Endothelial cell of hepatic sinusoid (primary cell): ENCODE measurements at regions not wholly inside any gene's neighbourhood (a gene's known extent, or its start where the extent isn't known, plus 50 kb on each side); places are given as distances from the start of the nearest gene placed in this dataset.
"Not testable (repeated sequence)": the region's sequence is repeated elsewhere in the genome, so short reads cannot be mapped to it uniquely, and the experiment has no call there.

Experiments
- in situ Hi-C: cut with HindIII; loops from 2 replicates; pipeline ENCODE4 v1.10.0; 2017; ENCODE audit warnings: low sequenced_read_pairs

DNA sequence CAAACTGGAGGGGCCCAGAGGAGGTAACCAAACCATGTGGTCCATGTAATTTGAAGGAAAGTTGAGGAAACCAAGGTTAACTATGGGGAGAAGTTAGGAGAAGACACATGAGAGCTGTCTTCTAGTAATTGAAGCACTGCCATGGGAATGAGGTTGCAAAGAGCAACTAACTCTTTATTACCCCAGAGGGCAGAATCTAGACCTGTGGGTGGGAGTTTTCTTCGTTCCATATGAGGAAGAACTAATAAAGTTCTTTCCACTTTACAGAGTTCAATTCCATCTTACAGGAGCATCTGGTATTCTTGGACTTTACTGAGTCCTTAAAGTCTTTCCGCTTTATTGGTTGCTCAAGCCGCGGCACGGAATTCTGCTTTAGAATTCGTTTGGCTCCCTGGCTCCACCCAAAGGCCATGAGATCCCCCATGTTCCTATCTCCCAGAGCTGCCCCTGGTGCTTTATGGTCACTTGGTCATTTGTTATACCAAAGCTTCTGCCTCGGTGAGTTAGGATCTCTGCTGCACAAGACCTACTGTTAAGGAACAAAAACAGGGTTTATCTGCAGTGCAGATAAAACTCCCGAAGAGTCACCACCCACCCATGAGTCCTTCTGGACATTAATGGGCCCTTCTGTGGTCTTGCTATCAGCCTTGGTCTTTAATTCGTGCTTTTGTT is 89.5 kb upstream of the UMPS start:
- in situ Hi-C loops, result no loop called here

DNA sequence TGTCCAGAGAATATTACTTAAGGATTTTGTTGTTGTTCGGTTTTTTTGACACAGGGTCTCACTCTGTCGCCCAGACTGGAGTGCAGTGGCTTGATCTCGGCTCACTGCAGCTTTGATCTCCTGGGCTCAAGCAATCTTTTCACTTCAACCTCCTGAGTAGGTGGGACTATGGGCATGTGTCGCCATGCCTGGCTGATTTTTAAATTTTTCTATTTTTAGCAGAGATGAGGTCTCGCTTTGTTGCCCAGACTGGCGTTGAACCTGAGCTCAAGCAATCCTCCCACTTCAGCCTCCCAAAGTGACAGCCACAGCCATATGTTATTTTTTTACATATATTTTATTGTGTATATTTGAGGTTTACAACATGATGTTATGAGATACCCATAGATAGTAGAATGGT is 86.8 kb upstream of the UMPS start:
- in situ Hi-C loops, result no loop called here

DNA sequence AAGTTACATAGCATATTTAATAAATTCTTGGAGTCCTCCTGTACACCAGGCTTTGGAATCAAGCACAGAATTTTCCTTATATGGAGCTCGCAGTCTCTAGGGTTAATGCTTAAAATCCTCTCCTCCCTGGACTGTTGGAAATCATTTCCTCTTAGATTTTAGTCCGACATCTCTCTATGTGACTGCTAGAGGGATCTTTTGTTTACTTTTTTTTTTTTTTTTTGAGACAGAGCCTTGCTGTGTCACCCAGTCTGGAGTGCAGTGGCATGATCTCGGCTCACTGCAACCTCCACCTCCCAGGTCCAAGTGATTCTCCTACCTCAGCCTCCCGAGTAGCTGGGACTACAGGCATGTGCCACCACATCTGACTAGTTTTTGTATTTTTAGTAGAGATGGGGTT is 84.1 kb upstream of the UMPS start:
- in situ Hi-C loops, result not testable (repeated sequence)

DNA sequence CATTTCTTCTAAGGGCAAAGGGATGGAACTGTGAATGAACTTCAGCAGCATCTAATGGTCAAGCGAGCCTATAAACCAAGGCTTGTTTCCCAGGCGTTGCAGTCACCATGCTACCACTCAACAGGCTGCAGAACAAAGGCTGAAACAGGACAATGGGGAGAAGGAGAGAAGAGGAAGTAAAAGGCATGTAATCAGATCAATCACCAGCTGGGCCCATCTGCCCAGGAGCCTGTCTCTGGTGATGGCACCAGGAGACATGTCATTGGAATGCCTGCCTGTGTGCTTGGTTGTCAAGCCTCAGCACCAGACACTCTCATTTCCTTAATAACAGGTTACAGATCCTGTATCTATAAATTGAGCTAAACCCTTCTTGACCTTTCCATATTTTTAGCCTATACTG is 81.7 kb upstream of the UMPS start:
- in situ Hi-C loops, result no loop called here

DNA sequence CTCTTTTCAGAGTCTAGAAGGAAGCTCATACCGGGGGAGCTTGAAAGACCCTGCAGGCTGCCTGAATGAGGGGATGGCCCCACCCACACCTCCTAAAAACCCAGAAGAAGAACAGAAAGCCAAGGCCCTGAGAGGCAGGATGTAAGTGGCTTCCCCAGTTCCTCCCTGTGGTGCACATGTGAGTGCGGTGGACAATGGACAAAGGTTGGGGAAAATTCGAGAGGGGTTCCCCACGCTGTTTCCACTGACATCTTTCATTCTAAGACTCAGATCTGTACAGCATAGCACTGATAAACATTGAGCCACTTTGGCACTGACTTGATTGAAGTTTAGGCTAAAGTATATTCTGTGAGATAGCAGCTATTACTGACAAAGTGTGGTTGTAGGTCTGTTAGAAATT is 79.5 kb upstream of the UMPS start:
- in situ Hi-C loops, result no loop called here

DNA sequence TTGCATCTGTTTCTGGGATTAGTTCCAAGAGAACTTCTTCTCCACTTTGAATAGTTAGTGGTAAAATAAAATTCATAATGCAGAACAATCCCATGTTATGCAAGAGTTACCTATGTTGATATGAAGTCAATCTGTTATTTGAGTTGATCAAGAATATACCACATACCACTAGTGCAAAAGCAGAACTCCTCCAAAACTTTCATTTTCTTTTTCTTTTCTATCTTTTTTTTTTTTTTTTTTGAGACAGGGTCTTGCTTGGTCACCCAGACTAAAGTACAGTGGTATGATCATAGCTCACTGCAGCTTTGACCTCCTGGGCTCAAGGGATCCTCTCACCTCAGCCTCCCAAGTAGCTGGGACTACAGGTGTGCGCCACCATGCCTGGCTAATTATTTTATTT is 78.8 kb upstream of the UMPS start:
- in situ Hi-C loops, result not testable (repeated sequence)

DNA sequence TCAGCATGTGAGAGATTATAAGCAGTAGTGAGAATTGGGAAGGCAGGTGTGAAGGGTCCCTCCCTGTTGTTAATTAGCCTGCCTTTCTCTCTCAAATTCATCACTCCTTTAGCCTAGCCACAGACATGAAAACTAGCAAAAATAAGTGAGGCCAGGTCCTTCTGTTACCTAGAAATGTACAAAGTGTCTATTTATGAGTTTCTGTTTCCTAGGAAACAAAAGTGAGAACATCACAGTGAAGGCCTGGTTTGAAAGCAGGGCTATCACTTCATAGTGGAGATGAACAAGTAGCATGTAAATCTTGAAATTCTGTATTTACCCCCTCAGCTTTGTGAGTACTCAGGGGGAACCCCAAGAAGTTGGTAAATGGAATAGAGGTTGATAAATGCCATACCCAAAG is 78.2 kb upstream of the UMPS start:
- in situ Hi-C loops, result no loop called here

DNA sequence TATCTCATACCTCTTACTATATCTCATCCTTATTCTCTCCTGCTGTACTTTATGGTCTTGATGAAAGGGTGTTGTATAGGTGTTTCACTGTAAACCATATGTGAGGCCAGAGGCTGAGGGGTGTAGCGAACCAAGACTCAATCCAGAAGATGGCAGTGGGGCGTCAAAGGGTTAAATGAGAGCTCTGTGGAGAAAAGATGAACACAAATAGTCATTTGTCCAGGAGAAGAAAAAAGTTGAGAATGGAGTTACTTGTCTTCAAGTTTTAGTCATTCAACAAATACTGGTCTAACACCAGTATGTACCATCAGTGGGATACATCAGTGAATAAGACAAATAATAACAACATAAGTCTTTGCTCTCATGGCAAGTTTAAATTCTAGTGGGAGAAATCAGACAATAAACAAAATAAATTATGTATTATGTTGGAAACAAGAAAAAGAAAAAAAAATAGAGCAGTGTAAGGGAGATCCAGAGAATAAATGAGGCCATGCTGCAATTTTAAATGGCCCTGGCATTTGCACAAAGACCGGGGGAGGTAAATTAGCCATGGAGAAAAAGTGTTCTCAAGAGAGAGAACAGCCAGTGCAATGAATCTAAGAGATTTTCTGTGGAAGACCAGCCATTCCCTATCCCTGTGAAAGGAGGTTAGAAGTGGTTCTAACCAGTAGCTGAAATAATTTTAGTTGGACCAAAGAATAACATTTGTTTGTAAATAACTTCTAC is 77.0 kb upstream of the UMPS start:
- in situ Hi-C loops, result no loop called here

DNA sequence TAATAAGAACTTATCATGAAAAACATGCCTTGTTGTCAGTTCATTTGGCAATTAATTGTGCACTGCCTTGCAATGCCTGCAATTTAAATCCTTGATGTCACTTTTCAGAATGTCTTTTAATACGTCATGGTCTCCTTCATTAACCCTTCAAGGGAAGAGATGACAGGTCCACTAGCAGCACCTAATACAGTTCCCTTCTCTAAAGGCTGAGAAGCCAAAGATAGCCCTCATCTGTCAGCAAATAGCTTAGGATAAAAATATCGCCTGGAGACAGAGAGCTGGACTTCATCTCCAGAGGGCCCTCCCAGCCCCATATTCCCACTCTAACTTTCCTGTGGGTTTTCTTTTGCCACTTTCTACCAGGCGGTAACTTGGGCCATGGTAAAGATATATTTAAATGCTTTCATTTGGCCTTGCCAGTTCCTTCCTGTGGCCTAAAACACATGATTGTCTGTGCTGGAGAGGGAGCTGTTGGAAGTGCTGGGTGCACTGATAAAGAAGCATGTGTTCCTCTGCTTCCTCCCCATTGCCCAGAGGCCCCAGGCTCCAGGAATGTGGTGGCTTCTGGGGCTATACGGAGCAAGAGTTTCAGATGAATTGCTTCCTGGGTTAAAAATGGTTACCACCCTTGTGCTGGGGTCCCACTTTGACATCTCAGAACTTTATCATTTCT is 76.3 kb upstream of the UMPS start:
- in situ Hi-C loops, result no loop called here

DNA sequence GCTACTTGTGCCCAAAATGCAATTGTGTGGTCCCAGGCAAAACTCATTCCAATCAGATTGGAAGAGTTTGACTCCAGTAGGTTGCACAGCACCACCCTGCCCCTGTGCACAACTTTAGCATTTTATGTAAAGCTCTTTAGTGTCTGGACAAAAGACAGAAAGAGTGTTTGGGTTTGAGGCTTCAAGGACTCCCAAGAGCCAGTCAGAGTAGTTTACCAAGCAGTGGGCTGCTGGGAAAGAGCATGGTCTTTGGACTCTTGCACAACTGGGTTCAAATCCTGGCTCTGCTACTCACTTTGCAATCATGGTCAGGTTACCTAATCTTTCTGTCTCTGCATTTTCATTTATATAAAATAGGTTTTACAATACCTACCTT is 75.8 kb upstream of the UMPS start:
- in situ Hi-C loops, result no loop called here

DNA sequence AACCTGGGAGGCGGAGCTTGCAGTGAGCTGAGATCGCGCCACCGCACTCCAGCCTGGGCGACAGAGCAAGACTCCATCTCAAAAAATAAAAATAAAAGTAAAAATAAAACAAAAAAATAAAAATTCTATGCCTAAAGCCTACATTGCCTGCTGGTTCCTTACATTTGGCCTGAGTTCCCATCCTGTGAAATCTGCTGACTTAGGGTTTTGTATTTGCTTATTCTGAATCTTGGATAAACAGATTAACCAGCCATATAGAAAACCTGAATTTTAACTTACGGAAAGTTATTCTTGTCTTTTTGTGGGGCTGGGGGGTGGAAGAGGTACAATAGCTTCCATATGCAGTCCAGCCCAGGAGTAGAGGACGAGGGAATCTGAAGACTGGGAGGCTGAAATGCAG is 73.7 kb upstream of the UMPS start:
- in situ Hi-C loops, result no loop called here

DNA sequence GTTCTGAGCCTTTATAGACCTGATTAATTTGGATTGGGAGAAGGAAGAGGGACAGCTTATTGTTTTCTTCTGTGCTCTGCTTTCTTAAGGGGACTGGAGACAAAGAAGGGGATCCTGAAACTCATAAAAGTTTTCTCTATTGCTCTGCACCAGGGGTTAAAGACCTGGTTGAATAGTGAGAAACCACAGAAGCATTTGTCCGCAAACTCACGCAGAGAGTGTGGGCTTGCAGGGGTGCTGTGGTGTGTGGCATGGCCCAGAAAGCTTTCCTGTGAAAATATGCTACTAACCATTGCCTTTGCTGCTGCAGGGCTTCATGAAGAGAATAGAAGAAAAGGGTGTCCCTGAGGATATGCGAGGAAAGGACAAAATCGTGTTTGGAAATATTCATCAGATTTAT is 73.1 kb upstream of the UMPS start:
- in situ Hi-C loops, result no loop called here

DNA sequence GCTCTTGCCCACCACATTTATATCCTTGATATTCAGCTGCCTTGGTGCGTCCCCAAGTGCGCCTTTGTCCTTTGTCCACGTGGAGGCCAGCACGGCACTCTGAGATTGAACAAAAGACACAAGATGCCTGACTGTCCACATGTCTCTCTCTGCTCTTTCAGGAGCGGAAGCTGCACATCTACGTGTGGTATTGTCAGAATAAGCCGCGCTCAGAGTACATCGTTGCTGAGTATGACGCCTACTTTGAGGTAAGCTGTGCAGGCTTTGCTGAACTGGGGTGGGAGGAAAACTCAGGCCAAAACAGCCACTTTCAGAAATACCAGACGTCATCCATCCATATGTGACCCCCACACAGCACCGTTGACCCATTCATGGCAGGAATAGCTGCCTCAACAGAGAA is 72.0 kb upstream of the UMPS start:
- in situ Hi-C loops, result no loop called here

DNA sequence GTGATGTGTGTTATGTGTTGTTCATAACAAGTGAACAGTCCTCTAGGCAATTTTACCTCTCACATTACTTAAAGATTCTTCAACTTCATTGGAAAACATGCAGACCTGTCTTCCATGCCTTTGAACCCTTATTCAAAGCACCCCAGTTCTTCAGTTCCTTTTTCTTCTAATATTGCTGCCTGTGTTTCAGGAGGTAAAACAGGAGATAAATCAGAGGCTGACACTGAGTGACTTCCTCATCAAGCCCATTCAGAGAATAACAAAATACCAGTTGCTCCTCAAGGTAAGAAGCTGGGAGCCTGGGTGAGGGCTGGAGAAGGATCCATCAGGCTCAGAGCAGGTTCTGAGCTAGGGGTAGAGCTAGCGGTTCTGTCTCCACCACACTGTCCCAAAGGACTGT is 71.1 kb upstream of the UMPS start:
- in situ Hi-C loops, result no loop called here

DNA sequence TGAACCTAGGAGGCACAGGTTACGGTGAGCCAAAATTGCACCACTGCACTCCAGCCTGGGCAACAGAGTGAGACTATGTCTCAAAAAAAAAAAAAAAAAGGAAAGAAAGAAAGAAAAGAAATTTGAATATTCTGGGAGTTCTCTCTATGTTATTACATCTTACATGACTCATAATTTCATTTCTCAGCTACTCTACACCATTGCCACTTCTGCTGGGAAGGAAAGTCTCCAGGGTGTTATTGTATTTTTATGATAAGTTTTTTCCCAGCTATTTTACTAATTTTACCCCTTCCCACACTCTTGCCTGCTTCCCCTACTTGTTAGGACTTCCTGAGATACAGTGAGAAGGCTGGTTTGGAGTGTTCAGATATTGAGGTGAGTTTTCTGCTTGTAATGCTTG is 69.7 kb upstream of the UMPS start:
- in situ Hi-C loops, result no loop called here

DNA sequence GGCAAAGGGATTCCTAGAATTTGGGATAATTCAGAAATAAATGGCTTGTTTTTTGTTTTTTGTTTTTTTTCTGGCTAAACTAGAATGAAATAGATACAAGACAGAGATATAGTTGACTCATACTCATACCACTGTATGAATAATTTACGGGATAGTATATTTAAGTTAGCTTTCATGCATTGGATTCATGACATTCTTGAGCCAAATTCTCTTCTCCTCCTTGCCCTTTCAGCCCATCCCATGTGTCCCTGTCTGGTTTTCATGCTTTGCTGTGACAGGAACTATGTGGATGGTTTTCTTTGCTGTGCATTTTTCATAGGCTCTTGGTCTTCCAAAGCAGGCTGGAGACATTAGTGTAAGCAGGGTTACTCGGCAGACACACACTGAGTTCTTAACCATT is 66.6 kb upstream of the UMPS start:
- in situ Hi-C loops, result no loop called here

DNA sequence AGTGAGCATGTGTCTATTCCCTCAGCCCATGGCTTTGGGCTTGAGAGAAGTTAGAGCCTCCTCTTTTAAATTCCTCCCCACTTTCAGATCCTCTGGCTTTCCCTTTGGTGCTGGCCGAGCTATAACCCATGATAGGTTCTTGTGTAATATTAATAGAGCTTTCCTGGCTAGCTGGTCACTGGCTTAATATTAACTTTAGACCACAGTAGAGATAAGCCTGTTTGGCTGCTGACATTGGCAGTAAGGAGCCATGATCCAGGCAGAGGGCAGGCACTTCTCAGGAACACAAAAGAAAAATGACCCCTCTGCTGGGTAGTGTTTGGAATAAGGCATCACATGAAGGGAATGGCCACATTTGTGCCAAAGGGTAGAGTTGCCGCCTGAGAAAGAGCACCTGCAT is 65.4 kb upstream of the UMPS start:
- in situ Hi-C loops, result no loop called here

DNA sequence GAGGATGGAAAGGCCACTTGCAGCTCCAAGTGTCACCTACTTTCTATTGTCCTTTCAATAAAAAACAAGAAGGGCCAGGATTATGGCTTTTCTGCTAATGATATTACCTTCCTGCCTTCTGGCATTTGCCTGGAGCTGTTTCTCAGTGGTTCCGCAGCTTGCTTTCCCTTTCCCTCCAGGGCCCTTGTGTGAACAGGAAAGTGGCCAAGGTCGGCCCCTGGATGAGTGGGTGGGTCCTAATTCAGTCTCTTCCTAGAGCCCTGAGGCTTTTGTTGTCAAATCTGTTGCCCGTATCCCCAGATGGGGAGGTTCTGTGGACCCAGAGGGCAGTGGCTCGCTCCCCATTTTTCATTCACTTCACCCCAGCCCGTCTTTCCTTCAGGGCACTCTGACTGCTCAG is 64.2 kb upstream of the UMPS start:
- in situ Hi-C loops, result no loop called here

DNA sequence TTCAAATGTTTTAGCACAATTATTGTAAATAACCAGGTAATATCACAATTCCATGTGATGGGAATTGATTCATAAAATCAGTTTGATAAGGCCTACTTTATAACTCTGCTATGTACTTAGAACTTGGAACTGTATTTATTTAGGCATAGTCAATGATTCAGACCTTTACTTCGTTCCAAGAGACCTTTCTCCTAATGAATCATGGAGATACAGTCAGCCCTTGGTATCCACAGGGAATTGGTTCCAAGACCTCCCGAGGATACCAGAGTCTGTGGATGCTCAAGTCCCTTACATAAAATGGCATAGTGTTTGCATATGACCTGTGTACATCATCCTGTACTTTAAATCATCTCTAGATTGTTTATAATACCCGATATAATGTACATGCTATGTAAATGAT is 60.8 kb upstream of the UMPS start:
- in situ Hi-C loops, result no loop called here

DNA sequence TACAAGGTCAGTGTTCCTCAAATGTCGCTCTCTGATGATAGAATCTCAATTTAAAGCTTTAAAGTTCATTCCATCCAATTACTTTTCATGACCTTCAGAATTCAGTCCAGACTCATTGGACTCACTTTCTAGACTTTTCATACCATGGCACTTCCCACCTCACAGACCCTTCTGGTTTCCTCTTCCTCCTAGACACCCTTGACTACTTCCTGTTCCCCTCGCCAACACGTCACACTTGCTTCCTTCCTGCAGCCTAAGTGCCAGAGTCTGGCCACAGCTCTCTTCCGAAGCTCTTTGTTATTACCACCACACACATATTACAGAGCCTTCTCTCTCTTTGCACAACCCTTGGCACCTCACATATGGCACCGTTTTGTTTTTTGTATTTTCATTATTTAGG is 59.1 kb upstream of the UMPS start:
- in situ Hi-C loops, result loop anchor here (5.0 kb wide), 1 partner anchor 69 kb away; no protein-coding TSS in a partner anchor

DNA sequence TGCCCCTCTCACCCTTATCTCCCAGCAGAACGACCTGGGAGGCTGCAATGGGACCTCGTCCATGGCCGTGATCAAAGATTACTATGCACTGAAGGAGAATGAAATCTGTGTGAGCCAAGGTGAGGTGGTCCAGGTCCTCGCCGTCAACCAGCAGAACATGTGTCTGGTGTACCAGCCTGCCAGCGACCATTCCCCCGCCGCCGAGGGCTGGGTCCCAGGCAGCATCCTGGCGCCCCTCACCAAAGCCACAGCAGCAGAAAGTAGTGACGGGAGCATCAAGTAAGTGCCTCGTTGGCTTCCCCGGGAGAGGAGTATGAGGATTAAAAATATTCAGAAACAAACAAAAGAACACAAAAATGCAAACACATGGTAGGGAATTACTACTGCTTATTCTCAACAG is 55.9 kb upstream of the UMPS start:
- in situ Hi-C loops, result loop anchor here (5.0 kb wide), 1 partner anchor 72 kb away; no protein-coding TSS in a partner anchor

DNA sequence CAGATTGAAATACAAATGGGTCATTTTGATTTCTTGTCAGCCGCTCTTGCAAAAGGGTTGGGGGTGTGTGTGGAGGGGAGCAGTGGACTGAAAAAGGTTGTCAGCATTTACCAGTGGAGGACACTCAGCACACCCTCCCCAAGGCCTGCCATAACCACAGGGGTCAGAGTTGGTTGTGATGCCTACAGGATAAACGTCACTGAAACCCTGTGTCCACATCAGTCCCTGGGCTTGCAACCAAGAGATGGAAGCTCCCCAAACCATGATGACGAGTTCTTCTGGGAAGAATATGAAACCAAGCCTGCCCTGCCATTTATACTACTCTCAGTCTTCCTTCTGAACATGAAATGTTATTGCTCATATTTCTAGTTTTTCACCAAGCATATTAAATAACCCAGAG is 54.0 kb upstream of the UMPS start:
- in situ Hi-C loops, result no loop called here
